Stimulated activated CD8-positive, alpha-beta memory T cell treated with anti-CD3 and anti-CD28 coated beads, Interleukin-12 subunit alpha, Interleukin-12 subunit beta, amount 100 ng/mL, for 24 hours (primary cell): ENCODE measurements at regions not wholly inside any gene's neighbourhood (a gene's known extent, or its start where the extent isn't known, plus 50 kb on each side); places are given as distances from the start of the nearest gene placed in this dataset.
A peak's percentile ranks its signal among the peaks of the same experiment; 100 is the strongest.

Source experiments
- DNase-seq: peaks from one replicate; pipeline ENCODE4 v3.0.0-alpha.2; 2020; ENCODE audit errors: extremely low read depth

GRCh38 chr7:41910940-41911600, 208.2 kb upstream of the INHBA start:
- no peak for DNase-seq

- DNase-seq, result no peak
Measured at GRCh38 chr7:41907444-41907843, 204.6 kb upstream of the INHBA start.

GRCh38 chr7:41900532-41900931, 197.6 kb upstream of the INHBA start:
- DNase-seq, result no peak

- no peak for DNase-seq
Measured at GRCh38 chr7:41899823-41900433, 197.0 kb upstream of the INHBA start.

GRCh38 chr7:41893656-41894055, 190.8 kb upstream of the INHBA start:
- no peak for DNase-seq

- DNase-seq, result no peak
Measured at GRCh38 chr7:41892356-41893100, 189.6 kb upstream of the INHBA start.

GRCh38 chr7:41891950-41892349, 189.1 kb upstream of the INHBA start:
- no peak for DNase-seq

GRCh38 chr7:41890631-41891274, 187.9 kb upstream of the INHBA start:
- DNase-seq, result no peak

GRCh38 chr7:41889472-41889871, 186.6 kb upstream of the INHBA start:
- DNase-seq, result no peak

GRCh38 chr7:41889040-41889439, 186.2 kb upstream of the INHBA start:
- DNase-seq, result no peak

- no peak for DNase-seq
Measured at GRCh38 chr7:41887416-41887815, 184.5 kb upstream of the INHBA start.

- DNase-seq, result no peak
Measured at GRCh38 chr7:41886901-41887311, 184.0 kb upstream of the INHBA start.

- no peak for DNase-seq
Measured at GRCh38 chr7:41886262-41886900, 183.5 kb upstream of the INHBA start.

GRCh38 chr7:41885748-41886147, 182.9 kb upstream of the INHBA start:
- no peak for DNase-seq

GRCh38 chr7:41885078-41885477, 182.2 kb upstream of the INHBA start:
- DNase-seq, result no peak

GRCh38 chr7:41882745-41883420, 180.0 kb upstream of the INHBA start:
- DNase-seq, result no peak

GRCh38 chr7:41882256-41882655, 179.4 kb upstream of the INHBA start:
- DNase-seq, result no peak

- DNase-seq, result peak; percentile 50
Measured at GRCh38 chr7:41881331-41882130, 178.6 kb upstream of the INHBA start.

- no peak for DNase-seq
Measured at GRCh38 chr7:41880107-41880506, 177.2 kb upstream of the INHBA start.

- DNase-seq, result no peak
Measured at GRCh38 chr7:41879403-41879802, 176.5 kb upstream of the INHBA start.
